OCI-M1 (cell line): ENCODE measurements at regions not wholly inside any gene's neighbourhood (a gene's known extent, or its start where the extent isn't known, plus 50 kb on each side); places are given as distances from the start of the nearest gene placed in this dataset.
A peak's percentile ranks its signal among the peaks of the same experiment; 100 is the strongest.
"Not testable (repeated sequence)": the region's sequence is repeated elsewhere in the genome, so short reads cannot be mapped to it uniquely, and the experiment has no call there.

Source experiments
- DNase-seq: peaks from one replicate; lab custom pipeline; 2025; lab: John Stamatoyannopoulos, UW

- DNase-seq = no peak
These were observed 269.5 kb upstream of the FOXF1 start for GRCh38 chr16:86240716-86241363.

- no peak for DNase-seq
These were observed 268.6 kb upstream of the FOXF1 start for GRCh38 chr16:86241681-86242080.

DNA sequence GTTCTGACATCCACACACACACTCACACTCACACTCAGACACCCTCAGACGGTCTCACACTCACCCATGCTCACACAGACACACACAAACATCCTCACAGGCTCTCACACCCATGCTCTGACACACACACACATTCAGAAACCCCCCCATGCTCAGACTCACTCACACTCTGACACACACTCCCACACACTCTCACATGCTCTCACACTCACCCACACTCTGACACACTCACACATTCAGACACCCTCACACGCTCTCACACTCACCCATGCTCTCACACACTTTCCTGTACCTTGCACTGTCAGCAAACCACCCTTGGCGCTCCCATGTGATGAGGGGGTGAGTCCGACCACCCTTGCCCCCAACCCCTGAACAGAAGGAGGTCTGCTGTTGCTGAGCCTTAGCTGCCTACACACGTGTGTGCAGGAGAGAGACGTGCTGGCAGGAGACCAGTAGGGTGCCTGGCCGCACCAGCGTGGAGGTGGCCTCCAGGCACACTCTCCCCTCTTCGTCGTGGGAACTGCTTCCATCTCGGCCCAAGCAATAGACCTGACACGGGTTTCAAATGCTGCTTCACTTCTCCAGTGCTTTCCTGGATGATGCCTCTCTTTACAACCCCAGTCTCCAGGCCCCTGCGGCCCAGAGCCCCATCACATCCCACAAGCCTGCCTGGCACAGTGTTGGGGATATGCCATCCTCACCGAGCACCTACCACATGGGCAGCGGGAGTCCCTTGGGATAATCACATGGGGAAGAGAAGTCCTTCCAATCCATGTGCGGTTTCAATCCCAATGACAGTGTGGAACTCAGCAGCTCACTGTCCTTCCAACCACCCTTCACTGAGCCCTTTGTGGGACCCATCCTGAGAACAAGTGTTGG is 267.8 kb upstream of the FOXF1 start:
- DNase-seq = no peak

- no peak for DNase-seq
These were observed 267.2 kb upstream of the FOXF1 start for GRCh38 chr16:86243123-86243473.

GRCh38 chr16:86243571-86244154 is 266.7 kb upstream of the FOXF1 start:
- DNase-seq = no peak

GRCh38 chr16:86244158-86244557 is 266.2 kb upstream of the FOXF1 start:
- no peak for DNase-seq

GRCh38 chr16:86244936-86245335 is 265.4 kb upstream of the FOXF1 start:
- no peak for DNase-seq

DNA sequence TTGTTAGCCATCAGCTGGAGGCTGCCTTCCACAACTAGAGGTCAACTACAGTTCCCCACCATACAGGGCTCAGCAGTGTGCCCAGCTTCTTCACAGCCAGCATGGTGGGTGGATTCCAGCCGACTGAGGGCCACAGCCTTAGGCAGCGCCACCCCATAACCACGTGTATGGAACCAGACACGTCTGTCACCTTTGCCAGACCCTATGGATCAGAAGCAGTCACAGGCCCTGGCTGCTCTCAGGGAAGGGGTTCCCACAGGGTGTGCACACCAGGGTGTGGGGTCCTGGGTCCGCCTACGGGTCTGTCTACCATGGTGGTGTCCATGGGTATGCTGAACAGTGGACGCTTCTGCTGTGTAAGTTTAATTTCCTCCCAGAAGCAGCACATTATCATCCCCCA is 265.0 kb upstream of the FOXF1 start:
- no peak for DNase-seq

- no peak for DNase-seq
These were observed 264.4 kb upstream of the FOXF1 start for GRCh38 chr16:86245895-86246294.

DNA sequence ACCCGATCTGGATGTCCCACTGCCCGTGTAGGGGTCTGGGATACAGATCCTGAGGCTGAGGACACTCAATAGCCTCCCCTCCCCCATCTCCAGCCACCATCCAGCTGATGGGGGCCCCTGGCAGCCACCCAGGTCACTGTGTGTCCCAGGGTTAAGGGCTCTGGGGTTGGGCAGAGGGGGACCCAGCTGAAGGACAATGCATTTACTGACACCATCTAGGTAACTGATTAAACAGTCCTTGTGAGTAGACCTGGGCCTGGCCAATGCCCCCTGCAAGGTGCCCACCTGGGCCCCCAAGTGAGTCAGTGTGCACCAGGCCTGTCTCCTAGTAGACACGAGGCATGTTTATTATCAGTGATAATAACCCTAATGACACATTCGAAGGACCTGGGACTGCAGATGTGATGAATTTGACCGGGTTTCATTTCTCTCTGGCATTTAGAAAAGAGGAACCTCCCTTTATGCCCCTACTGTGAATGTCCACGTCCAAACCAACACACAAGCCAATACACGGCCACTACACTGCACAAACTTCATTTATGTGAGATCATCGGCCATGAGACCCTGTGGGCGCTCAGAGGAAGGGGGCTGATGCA is 261.9 kb upstream of the FOXF1 start:
- DNase-seq = no peak

DNA sequence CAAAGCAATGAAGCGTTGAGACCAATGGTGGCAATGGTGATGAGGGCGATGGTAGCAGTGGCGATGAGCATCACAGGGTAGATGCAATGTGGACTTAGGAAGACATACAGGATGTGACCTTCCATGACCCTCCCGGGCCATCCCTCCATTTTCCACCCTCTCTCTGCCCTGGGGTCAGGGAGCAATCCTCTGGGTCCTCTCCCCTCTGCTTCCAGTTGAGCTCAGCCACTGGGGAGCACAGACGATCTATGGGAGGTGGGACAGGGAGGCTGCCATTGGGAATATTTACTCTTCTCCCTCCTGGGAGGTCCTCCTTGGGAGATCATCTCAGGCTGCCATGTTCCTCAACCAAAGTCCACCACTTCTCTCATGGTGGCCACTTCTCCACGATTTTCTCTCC is 260.7 kb upstream of the FOXF1 start:
- no peak for DNase-seq

- no peak for DNase-seq
These were observed 258.6 kb upstream of the FOXF1 start for GRCh38 chr16:86251682-86252081.

DNA sequence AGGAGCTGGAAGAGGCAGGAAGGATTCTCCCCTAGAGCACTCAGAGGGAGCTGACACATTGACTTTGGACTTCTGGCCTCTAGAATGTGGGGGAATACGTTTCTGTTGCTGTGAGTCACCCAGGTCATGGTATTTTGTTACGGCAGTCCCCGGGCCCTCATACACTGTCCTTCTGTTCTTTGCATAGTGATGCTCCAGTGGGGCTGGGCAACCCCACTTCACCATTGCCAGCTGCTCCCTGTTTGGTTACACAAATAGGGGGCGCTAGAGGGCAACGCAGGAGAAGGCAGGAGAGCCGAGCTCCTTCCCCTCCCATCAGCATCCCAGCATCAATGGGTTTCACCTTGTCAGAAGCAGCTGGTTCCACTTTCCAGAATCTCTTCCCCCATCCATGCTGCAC is 257.7 kb upstream of the FOXF1 start:
- peak; percentile 23 for DNase-seq

- DNase-seq = no peak
These were observed 254.4 kb upstream of the FOXF1 start for GRCh38 chr16:86255966-86256365.

DNA sequence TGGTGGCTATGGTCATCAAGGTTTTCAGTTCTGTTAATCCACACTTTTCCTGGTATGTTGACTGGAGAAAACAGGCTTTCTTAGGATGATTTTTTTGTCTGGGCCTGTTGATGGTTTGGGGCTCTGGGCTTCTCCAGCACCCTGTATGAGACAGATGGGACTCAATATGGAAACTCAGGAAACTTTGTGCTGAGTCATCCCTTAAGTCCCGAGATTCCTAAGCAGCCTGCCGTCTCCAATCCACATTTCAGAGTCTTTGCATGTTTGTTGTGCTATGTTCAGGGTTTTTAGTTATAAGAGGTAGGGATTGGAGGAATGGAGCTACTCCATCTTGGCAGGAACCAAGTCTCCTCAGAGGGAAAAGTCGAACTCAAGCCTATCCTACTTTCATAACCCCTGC is 253.3 kb upstream of the FOXF1 start:
- DNase-seq = no peak

GRCh38 chr16:86257546-86257945 is 252.8 kb upstream of the FOXF1 start:
- no peak for DNase-seq

- DNase-seq = no peak
These were observed 251.6 kb upstream of the FOXF1 start for GRCh38 chr16:86258713-86259112.

- DNase-seq = no peak
These were observed 250.8 kb upstream of the FOXF1 start for GRCh38 chr16:86259499-86259898.

GRCh38 chr16:86261379-86261778 is 248.9 kb upstream of the FOXF1 start:
- DNase-seq = peak; percentile 45

DNA sequence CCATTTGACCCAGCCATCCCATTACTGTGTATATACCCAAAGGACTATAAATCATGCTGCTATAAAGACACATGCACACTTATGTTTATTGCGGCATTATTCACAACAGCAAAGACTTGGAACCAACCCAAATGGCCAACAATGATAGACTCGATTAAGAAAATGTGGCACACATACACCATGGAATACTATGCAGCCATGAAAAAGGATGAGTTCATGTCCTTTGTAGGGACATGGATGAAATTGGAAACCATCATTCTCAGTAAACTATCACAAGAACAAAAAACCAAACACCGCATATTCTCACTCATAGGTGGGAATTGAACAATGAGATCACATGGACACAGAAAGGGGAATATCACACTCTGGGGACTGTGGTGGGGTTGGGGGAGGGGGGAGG is 242.7 kb upstream of the FOXF1 start:
- not testable (repeated sequence) for DNase-seq

GRCh38 chr16:86270696-86271095 is 239.6 kb upstream of the FOXF1 start:
- no peak for DNase-seq

GRCh38 chr16:86272744-86273143 is 237.6 kb upstream of the FOXF1 start:
- no peak for DNase-seq

GRCh38 chr16:86277221-86277620 is 233.1 kb upstream of the FOXF1 start:
- DNase-seq = no peak
